IPS DF 6.9 (cell line): ENCODE measurements at regions not wholly inside any gene's neighbourhood (a gene's known extent, or its start where the extent isn't known, plus 50 kb on each side); places are given as distances from the start of the nearest gene placed in this dataset.

Experiments
- DNase-seq: peaks from one replicate; pipeline ENCODE4 v3.0.0-alpha.2; 2013; ENCODE audit warnings: low read depth, low spot score
- H3K27ac ChIP-seq: one replicate; pipeline ENCODE4 v1.5.1; 2013; ENCODE audit warnings: low read length, control low read depth
- H3K27me3 ChIP-seq: 2 replicates; pipeline ENCODE4 v1.6.1; 2013; ENCODE audit warnings: mild to moderate bottlenecking, low read length; ENCODE audit not compliant: control insufficient read depth, insufficient read depth
- H3K36me3 ChIP-seq: 2 replicates; pipeline ENCODE4 v1.6.1; 2013; ENCODE audit warnings: low read length; ENCODE audit not compliant: control insufficient read depth, insufficient read depth
- H3K4me1 ChIP-seq: 2 replicates; pipeline ENCODE4 v1.6.1; 2013; ENCODE audit warnings: low read length; ENCODE audit not compliant: control insufficient read depth, insufficient read depth
- H3K4me3 ChIP-seq: 2 replicates; pipeline ENCODE4 v1.5.1; 2013; ENCODE audit warnings: mild to moderate bottlenecking, low read length
- H3K9me3 ChIP-seq: 2 replicates; pipeline ENCODE4 v1.6.1; 2013; ENCODE audit warnings: low read length, inconsistent platforms; ENCODE audit not compliant: control insufficient read depth, insufficient read depth
- WGBS: extraction: QIAGEN DNeasy Blood & Tissue Kit; methylation state at CpG from one replicate; pipeline ENCODE4 v1.1.7; 2013; ENCODE audit warnings: mixed read lengths, missing lambda C conversion rate; ENCODE audit not compliant: insufficient read length, insufficient coverage; 5-methylcytosine and 5-hydroxymethylcytosine counted together

DNA sequence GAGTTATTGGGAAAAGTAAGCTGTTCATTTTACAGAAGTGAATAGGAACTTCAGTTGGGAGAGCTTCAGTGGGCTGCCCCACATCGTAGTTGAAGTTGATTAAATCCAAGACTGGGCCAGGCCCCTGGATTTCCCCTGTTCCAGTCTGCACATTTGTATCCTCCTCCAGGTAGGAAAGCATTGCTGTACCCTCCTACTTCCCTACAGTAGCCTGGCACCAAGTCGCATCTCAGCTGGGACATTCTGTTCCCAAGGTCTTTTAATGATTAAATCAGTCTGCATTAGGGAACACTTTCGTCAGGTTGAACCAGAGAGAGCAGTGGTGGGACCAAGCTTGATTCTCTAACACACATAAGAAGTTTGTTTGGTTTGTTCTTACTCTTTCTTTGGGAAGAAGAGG is 165.8 kb upstream of the PPARGC1A start:
- no CpG with 5 or more reads among the region's 3 CpGs for WGBS

DNA sequence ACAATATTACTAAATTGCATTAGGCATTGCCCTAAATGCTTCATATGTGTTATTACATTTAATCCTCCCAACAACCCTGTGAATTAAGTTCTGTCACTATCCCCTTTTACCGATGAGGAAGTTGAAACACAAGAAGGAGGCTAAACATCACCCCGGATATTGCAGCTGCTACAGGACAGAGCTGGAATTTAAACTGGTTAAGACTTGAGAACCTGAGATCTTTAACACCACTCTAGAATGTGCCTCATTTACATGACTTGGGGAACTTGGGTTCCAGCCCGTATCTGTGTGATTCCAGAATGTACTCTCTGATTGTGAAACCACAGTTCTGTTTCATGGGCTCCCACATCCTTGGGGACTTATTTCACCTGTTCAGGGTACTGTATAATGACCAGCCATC is 165.1 kb upstream of the PPARGC1A start:
- no peaks in the 10 kb centered on the region for H3K4me1 ChIP-seq
- H3K36me3 ChIP-seq = no peaks in the 10 kb centered on the region
- no peaks in the 10 kb centered on the region for H3K9me3 ChIP-seq
- no peak for DNase-seq
- WGBS = no CpG with 5 or more reads among the region's 3 CpGs
- H3K4me3 ChIP-seq = no peak overlapping the region
- peaks cover 2% of the 10 kb centered on the region; the same call in 1 of the 2 replicates for H3K27me3 ChIP-seq
- no peak overlapping the region for H3K27ac ChIP-seq

More for the DNA sequence above, 165.8 kb upstream of the PPARGC1A start:
- Histone ChIP-seq H3K27ac (no peak overlapping the region), H3K9me3 (no peaks in the 10 kb centered on the region), H3K4me1 (no peaks in the 10 kb centered on the region), H3K4me3 (no peak overlapping the region), H3K36me3 (no peaks in the 10 kb centered on the region), H3K27me3 (peaks cover 2% of the 10 kb centered on the region; the same call in 1 of the 2 replicates)
- no peak for DNase-seq

DNA sequence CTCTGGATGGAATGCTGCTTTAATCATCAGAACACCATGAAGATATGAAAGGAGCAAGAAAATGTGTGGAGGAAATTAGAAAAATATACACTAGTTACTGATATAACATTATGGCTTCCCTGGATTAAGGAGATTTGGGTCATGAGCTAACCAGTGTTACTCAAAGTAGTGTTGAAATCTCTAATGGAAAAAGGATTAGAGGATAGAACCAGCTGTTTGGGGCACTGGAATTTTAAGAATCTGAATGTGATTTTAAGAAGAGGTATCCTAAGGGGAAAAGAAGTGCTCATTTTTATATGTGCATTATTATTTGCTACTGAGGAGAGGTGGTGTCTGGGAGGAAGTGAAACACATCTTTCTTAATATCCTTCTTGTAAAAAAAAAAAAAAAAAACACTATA is 164.1 kb upstream of the PPARGC1A start:
- no peak for DNase-seq
- no peaks in the 10 kb centered on the region for H3K36me3 ChIP-seq
- H3K27me3 ChIP-seq = no peaks in the 10 kb centered on the region
- H3K4me3 ChIP-seq = no peak overlapping the region
- no peaks in the 10 kb centered on the region for H3K4me1 ChIP-seq
- no peak overlapping the region for H3K27ac ChIP-seq
- no peaks in the 10 kb centered on the region for H3K9me3 ChIP-seq

DNA sequence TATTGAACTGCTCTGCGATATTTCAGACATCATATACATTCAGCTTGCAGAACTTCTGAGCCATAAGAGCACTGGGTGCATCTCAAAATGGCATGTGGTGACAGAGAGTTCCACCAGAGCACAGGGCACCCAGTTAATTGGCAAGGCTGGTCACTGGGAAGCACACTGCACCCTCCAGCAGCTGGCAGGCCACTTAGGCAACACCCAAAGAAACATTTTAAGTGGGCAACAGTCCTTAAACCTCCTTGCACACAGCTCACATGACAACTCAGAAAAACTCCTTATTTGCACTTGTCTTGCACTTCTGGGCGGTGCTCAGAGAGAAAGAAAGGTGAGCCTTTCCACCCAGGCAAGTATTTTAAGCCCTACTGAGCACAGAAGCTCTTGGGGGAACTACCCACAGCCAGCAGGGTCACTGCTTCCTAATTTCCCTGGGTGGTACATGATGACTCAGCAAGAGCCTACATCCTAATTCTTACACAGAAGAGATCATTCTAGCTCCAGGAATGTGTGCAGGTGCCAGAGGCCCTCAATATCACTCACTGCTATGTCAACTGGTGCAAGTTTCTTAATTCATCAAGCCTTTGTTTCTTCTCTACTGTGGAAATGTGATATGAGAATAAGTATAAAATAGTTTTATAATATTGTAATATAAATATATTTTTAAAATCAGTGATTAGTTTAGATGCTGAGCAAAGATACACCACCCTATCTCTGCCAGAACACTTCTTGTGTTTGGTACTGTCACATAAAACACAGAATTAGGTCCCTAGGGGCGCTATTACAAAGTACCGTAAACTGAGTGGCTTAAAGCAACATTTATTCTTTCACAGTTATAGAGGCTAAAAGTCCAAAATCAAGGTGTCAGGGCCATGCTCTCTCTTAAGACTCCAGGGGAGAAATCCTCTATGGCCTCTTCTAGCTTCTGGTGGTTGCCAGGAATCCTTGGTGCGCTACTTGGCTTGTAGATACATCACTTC is 155.1 kb upstream of the PPARGC1A start:
- Histone ChIP-seq H3K4me3 (no peak overlapping the region), H3K27ac (no peak overlapping the region), H3K4me1 (no peaks in the 10 kb centered on the region), H3K36me3 (no peaks in the 10 kb centered on the region), H3K27me3 (no peaks in the 10 kb centered on the region), H3K9me3 (no peaks in the 10 kb centered on the region)
- no peak for DNase-seq
- WGBS = no CpG with 5 or more reads among the region's 5 CpGs

DNA sequence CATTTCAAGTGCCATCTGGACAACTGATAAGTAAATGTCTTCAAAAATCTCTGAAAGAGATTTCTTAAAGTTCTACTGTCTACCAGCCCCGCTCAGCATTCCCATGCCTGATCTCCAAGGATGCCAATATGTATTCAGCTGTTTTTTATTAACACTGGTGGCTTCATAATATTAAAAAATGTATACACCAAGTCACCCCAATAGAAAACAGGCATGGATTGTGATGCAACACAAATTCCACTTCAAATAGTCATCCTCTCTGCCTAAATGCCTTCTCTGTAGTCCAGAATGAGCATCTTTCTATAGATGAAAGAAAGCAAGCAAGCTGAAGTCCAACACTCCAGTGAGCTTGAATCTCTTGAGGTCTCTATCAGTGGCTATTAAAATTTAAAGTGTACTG is 152.2 kb upstream of the PPARGC1A start:
- no CpG with 5 or more reads among the region's 1 CpG for WGBS
- DNase-seq = no peak

DNA sequence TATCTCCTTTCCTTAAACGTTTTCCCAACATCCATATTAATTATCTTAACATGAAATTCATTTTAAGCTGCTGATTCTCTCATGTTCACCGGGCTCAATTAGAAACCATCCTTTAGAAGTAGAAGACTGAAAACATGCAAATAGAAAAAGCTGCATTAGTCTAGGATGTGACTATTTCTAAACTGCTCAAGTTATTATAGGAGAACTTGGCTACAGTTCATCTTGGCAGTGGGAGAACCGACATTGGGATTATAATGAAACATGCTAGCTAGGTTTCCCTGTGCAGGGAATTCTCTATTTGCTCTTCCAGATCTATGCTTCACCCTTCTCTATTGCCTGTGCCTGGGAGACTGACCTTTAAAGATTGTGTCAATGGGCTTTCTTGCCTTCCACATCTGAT is 151.0 kb upstream of the PPARGC1A start:
- DNase-seq = no peak
- H3K27me3 ChIP-seq = no peaks in the 10 kb centered on the region
- H3K4me3 ChIP-seq = no peak overlapping the region
- H3K4me1 ChIP-seq = no peaks in the 10 kb centered on the region
- H3K27ac ChIP-seq = no peak overlapping the region
- H3K36me3 ChIP-seq = no peaks in the 10 kb centered on the region
- no peaks in the 10 kb centered on the region for H3K9me3 ChIP-seq
- WGBS = 100% methylated on average over 1 of the region's 3 CpGs

More for the DNA sequence above, 152.2 kb upstream of the PPARGC1A start:
- H3K4me3 ChIP-seq = no peak overlapping the region
- H3K36me3 ChIP-seq = no peaks in the 10 kb centered on the region
- H3K9me3 ChIP-seq = no peaks in the 10 kb centered on the region
- no peak overlapping the region for H3K27ac ChIP-seq
- H3K27me3 ChIP-seq = no peaks in the 10 kb centered on the region
- no peaks in the 10 kb centered on the region for H3K4me1 ChIP-seq

DNA sequence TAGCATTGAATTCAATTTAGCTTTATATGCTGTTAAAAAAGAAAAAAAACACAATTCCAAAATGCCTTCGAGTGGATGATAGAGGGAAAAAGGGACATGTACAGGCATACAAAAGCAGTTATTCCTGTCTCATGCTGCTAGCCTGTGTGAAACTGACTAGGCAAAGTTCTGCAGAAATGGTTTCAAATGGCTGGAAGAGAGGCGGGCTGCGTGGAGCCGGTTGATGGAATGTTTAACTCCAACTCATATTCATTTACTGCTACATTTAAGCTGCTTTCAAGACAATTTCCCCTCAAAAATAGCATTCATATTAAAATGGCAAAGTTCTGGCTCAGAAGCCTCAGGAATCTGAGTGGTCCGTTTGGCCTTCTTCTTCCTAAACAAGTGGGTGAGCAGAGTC is 143.8 kb upstream of the PPARGC1A start:
- no peak for DNase-seq
- H3K27ac ChIP-seq = no peak overlapping the region
- no peaks in the 10 kb centered on the region for H3K36me3 ChIP-seq
- no peak overlapping the region for H3K4me3 ChIP-seq
- WGBS = no CpG with 5 or more reads among the region's 5 CpGs
- no peaks in the 10 kb centered on the region for H3K27me3 ChIP-seq
- no peaks in the 10 kb centered on the region for H3K9me3 ChIP-seq
- no peaks in the 10 kb centered on the region for H3K4me1 ChIP-seq

DNA sequence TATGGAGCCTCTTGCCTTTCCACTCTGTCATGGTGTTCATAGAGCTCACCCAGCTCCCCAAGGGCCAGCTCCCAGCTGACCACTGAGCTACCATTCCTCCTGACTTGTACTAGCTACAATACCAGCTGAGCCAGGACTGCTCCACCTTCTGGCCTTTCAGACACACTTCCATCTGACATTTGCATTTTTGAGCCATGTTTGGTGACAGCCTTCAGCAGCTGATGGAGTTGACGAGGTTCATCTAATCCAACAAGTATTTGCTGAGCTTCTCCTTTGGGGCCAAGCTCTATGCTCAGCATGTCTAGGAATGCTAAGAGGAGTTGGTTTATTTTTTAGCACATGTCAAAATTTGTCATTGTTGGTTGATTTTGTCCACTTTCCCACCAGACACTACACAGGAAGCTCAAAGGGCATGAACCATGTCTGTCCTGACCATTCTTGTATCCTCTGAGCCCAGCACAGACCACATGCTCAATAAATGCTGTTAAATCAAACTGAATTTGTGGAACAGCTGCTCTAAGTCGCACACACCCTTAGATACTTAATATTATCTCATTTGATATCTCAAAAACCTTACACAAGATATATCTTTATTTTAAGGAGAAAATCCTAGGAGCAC is 142.6 kb upstream of the PPARGC1A start:
- Histone ChIP-seq H3K27ac (no peak overlapping the region), H3K9me3 (no peaks in the 10 kb centered on the region), H3K4me1 (no peaks in the 10 kb centered on the region), H3K27me3 (no peaks in the 10 kb centered on the region), H3K4me3 (no peak overlapping the region), H3K36me3 (no peaks in the 10 kb centered on the region)
- no peak for DNase-seq
- no CpG with 5 or more reads among the region's 2 CpGs for WGBS

DNA sequence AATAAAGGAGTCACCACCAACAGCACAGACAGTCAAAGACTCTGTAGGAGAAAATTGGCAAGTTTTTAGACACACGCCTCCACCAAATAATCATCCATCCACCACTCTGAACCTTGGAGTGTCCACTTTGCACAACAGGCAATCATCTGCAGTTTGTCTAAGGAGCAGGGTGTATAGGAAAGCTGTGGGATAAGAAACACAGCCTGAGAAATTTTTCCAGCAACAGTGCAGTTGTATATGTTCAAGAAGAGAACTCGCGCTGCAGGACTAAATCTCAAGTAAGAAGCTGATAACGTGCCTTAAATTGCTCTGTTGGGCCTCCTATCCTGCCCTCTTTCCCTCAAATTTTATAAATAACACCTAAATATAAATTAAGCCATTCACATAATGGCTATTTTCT is 136.7 kb upstream of the PPARGC1A start:
- Histone ChIP-seq H3K9me3 (no peaks in the 10 kb centered on the region), H3K4me3 (no peak overlapping the region), H3K27me3 (no peaks in the 10 kb centered on the region), H3K36me3 (no peaks in the 10 kb centered on the region), H3K4me1 (no peaks in the 10 kb centered on the region), H3K27ac (no peak overlapping the region)
- no peak for DNase-seq
- WGBS = no CpG with 5 or more reads among the region's 4 CpGs

DNA sequence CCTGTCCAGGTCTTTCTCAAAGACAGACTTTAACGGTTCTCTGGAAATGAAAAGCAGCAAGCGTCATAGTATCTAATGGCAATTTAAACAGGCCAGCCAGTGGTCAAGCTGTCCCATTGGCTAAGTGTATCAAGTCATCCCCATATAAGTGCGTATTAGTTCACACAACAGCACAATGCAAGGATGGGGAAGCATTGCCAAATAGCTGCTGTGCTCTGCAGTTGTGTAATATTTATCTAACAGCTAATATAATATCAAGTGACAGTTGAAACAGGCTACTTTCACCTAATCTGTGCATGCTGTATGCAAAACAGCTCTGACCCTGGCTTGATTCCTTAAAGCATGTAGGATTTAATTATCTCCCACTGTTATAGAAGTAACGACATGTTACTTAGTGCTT is 134.8 kb upstream of the PPARGC1A start:
- WGBS = no CpG with 5 or more reads among the region's 4 CpGs
- Histone ChIP-seq H3K9me3 (no peaks in the 10 kb centered on the region), H3K27me3 (no peaks in the 10 kb centered on the region), H3K4me1 (no peaks in the 10 kb centered on the region), H3K36me3 (no peaks in the 10 kb centered on the region), H3K27ac (no peak overlapping the region), H3K4me3 (no peak overlapping the region)
- DNase-seq = no peak
